Endodermal cell (in vitro differentiated cells): ENCODE measurements at regions not wholly inside any gene's neighbourhood (a gene's known extent, or its start where the extent isn't known, plus 50 kb on each side); places are given as distances from the start of the nearest gene placed in this dataset.

Experiments
- DNase-seq: peaks from one replicate; pipeline ENCODE4 v3.0.0-alpha.2; 2017
- H3K27ac ChIP-seq: 2 replicates; pipeline ENCODE4 v1.5.1; 2013; ENCODE audit warnings: mild to moderate bottlenecking, low read depth, low read length, moderate library complexity
- H3K27me3 ChIP-seq: 2 replicates; pipeline ENCODE4 v1.6.1; 2013; ENCODE audit warnings: mild to moderate bottlenecking, low read length, moderate library complexity; ENCODE audit not compliant: insufficient read depth, control insufficient read depth, poor library complexity, severe bottlenecking
- H3K36me3 ChIP-seq: 2 replicates; pipeline ENCODE4 v1.7.0; 2013; ENCODE audit warnings: mild to moderate bottlenecking, low read length, moderate library complexity; ENCODE audit not compliant: control insufficient read depth, insufficient read depth
- H3K4me1 ChIP-seq: one replicate; pipeline ENCODE4 v1.7.0; 2013; ENCODE audit warnings: low read length; ENCODE audit not compliant: control insufficient read depth, insufficient read depth
- H3K4me3 ChIP-seq: 2 replicates; pipeline ENCODE4 v1.5.1; 2013; ENCODE audit warnings: mild to moderate bottlenecking, low read length, moderate library complexity
- H3K9ac ChIP-seq: 2 replicates; pipeline ENCODE4 v1.6.1; 2013; ENCODE audit warnings: mild to moderate bottlenecking, low read length, moderate library complexity; ENCODE audit not compliant: poor library complexity, severe bottlenecking; ENCODE audit errors: extremely low read depth
- H3K9me3 ChIP-seq: 2 replicates; pipeline ENCODE4 v1.6.1; 2013; ENCODE audit warnings: mild to moderate bottlenecking, low read length, moderate library complexity; ENCODE audit not compliant: control insufficient read depth
- H3K27ac Mint-ChIP-seq: 2 replicates; pipeline ENCODE4 v1.8.0; 2020; ENCODE audit warnings: mixed read lengths
- H3K27me3 Mint-ChIP-seq: 2 replicates; pipeline ENCODE4 v1.8.0; 2021; ENCODE audit warnings: mild to moderate bottlenecking, mixed read lengths; ENCODE audit not compliant: insufficient read depth
- H3K36me3 Mint-ChIP-seq: 2 replicates; pipeline ENCODE4 v1.8.0; 2020; ENCODE audit warnings: low read depth, mixed read lengths
- H3K4me1 Mint-ChIP-seq: 2 replicates; pipeline ENCODE4 v1.8.0; 2020; ENCODE audit warnings: mixed read lengths
- H3K4me3 Mint-ChIP-seq: 2 replicates; pipeline ENCODE4 v1.8.0; 2020; ENCODE audit warnings: mild to moderate bottlenecking, moderate library complexity, mixed read lengths
- H3K9me3 Mint-ChIP-seq: 2 replicates; pipeline ENCODE4 v1.8.0; 2020; ENCODE audit warnings: mild to moderate bottlenecking, mixed read lengths
- CTCF ChIP-seq: fragments of 200-600 bp; sonication (generic); conservative IDR thresholded peaks from 2 replicates; pipeline ENCODE4 v1.5.0; 2021; ENCODE audit warnings: antibody characterized with exemption, mild to moderate bottlenecking
- WGBS, 2 experiments: methylation state at CpG; one replicate each; pipeline versions ENCODE4 v1.1.5 to v1.1.7; 2013; ENCODE audit warnings: missing lambda C conversion rate in 2 of 2, mixed read lengths in 1 of 2; ENCODE audit not compliant: insufficient coverage in 1 of 2, insufficient read length in 1 of 2; 5-methylcytosine and 5-hydroxymethylcytosine counted together

GRCh38 chr14:76655331-76655730, 105.9 kb upstream of the VASH1 start:
- H3K27me3 Mint-ChIP-seq, result no peaks in the 10 kb centered on the region
- no peaks in the 10 kb centered on the region for H3K4me1 ChIP-seq
- H3K9ac ChIP-seq, result no peak overlapping the region
- no peak overlapping the region for H3K4me3 ChIP-seq
- H3K9me3 ChIP-seq, result peaks cover 17% of the 10 kb centered on the region
- no peak overlapping the region for H3K27ac Mint-ChIP-seq
- H3K36me3 Mint-ChIP-seq, result no peaks in the 10 kb centered on the region
- 78 to 89% methylated on average over 2 of the region's 2 CpGs for WGBS, 2 experiments
- H3K36me3 ChIP-seq, result no peaks in the 10 kb centered on the region
- H3K9me3 Mint-ChIP-seq, result peaks cover 22% of the 10 kb centered on the region
- H3K4me1 Mint-ChIP-seq, result peaks cover 5% of the 10 kb centered on the region
- H3K27me3 ChIP-seq, result no peaks in the 10 kb centered on the region
- no peak for DNase-seq
- no peak overlapping the region for H3K4me3 Mint-ChIP-seq
- no peak overlapping the region for H3K27ac ChIP-seq
- TF ChIP-seq CTCF, result no peak

- Mint-ChIP-seq H3K36me3 (no peaks in the 10 kb centered on the region), H3K4me1 (peaks cover 5% of the 10 kb centered on the region), H3K27ac (no peak overlapping the region), H3K27me3 (no peaks in the 10 kb centered on the region), H3K4me3 (no peak overlapping the region), H3K9me3 (peaks cover 25% of the 10 kb centered on the region)
- 92 to 100% methylated on average over 4 to 5 of the region's 5 CpGs for whole genome bisulfite sequencing, 2 experiments
- H3K4me3 ChIP-seq, result no peak overlapping the region
- no peak for DNase-seq
- H3K27me3 ChIP-seq, result no peaks in the 10 kb centered on the region
- H3K9ac ChIP-seq, result no peak overlapping the region
- no peaks in the 10 kb centered on the region for H3K36me3 ChIP-seq
- peaks cover 24% of the 10 kb centered on the region for H3K9me3 ChIP-seq
- TF ChIP-seq CTCF, result no peak
- H3K4me1 ChIP-seq, result no peaks in the 10 kb centered on the region
- no peak overlapping the region for H3K27ac ChIP-seq
Measured at GRCh38 chr14:76656592-76656991, 104.7 kb upstream of the VASH1 start.

GRCh38 chr14:76657404-76657803, 103.9 kb upstream of the VASH1 start:
- Histone ChIP-seq H3K4me1 (no peaks in the 10 kb centered on the region), H3K9me3 (peaks cover 24% of the 10 kb centered on the region), H3K27ac (no peak overlapping the region), H3K4me3 (no peak overlapping the region), H3K27me3 (no peaks in the 10 kb centered on the region), H3K36me3 (no peaks in the 10 kb centered on the region), H3K9ac (no peak overlapping the region)
- H3K4me1 Mint-ChIP-seq, result no peaks in the 10 kb centered on the region
- no peak for DNase-seq
- no peak overlapping the region for H3K27ac Mint-ChIP-seq
- TF ChIP-seq CTCF, result no peak
- H3K9me3 Mint-ChIP-seq, result peaks cover 27% of the 10 kb centered on the region
- H3K36me3 Mint-ChIP-seq, result no peaks in the 10 kb centered on the region
- WGBS, 2 experiments, result 91 to 100% methylated on average over 1 of the region's 1 CpG
- H3K27me3 Mint-ChIP-seq, result peaks cover 3% of the 10 kb centered on the region
- no peak overlapping the region for H3K4me3 Mint-ChIP-seq
